ENCODE measurements at regions not wholly inside any gene's neighbourhood (a gene's known extent, or its start where the extent isn't known, plus 50 kb on each side); places are given as distances from the start of the nearest gene placed in this dataset.

DNA sequence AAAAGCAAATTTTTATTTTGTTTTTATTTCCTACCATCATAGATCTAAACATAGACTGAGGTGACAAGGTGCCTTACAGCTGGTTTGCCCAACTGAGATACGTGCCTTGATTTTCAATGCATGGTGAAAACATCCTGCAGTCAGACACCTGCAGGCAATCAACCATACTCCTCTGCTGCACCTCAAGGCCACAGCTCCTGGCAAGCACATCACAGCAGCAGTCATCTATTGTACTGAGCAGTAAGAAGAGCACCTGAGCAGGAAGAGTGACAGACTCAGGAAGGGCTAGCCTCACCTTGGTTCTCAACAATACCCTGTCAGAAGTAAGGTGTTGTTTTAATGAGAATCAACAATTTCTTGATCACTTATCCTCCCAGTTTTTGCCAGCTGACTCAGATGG is 1206.8 kb upstream of the NRXN1 start:
- Histone ChIP-seq H3K4me3 (ENCODE audit: low read length in 2 of 2) (no peak overlapping the region), H3K9ac (ENCODE audit: low read depth, low read length, poor library complexity) (no peak overlapping the region), H2AK5ac (ENCODE audit: low read depth, low read length) (no peak overlapping the region), H3K27ac (replicated peaks; ENCODE audit: low read length) (no peak overlapping the region), H3K4me1 (ENCODE audit: control insufficient read depth in 2 of 2, insufficient read depth in 1 of 2, low read depth in 1 of 2, low read length in 2 of 2) (no peaks in the 10 kb centered on the region), H3K79me1 (ENCODE audit: low read depth, low read length) (no peaks in the 10 kb centered on the region), H4K8ac (ENCODE audit: low read depth, low read length) (no peak overlapping the region), H3K27me3 (ENCODE audit: control insufficient read depth in 3 of 3, insufficient read depth in 3 of 3, low read depth in 1 of 3, low read length in 3 of 3) (no peaks in the 10 kb centered on the region), H2AFZ (ENCODE audit: low read length) (no peak overlapping the region), H2BK5ac (ENCODE audit: low read length) (no peak overlapping the region), H2BK15ac (ENCODE audit: low read length) (no peak overlapping the region), H3K4ac (ENCODE audit: low read length) (no peak overlapping the region), H2BK12ac (ENCODE audit: low read length) (no peak overlapping the region), H3K36me3 (replicated peaks in 1 of 2; ENCODE audit: control insufficient read depth in 2 of 2, insufficient read depth in 2 of 2, low read length in 2 of 2) (no peaks in the 10 kb centered on the region), H2BK120ac (ENCODE audit: low read depth, low read length) (no peak overlapping the region), H3K14ac (ENCODE audit: low read length) (no peak overlapping the region), H3K23ac (ENCODE audit: low read depth, low read length, poor library complexity) (no peak overlapping the region), H4K91ac (ENCODE audit: low read depth, low read length, poor library complexity) (no peak overlapping the region), H3K4me2 (ENCODE audit: insufficient read depth, low read length, poor library complexity, severe bottlenecking) (no peak overlapping the region), H3K18ac (ENCODE audit: low read length) (no peak overlapping the region), H3K9me3 (replicated peaks in 1 of 2; ENCODE audit: control insufficient read depth in 2 of 2, insufficient read depth in 1 of 2, low read depth in 1 of 2, low read length in 2 of 2) (no peaks in the 10 kb centered on the region)
- no peak for DNase-seq (ENCODE audit: low spot score)
- WGBS, 2 donors (ENCODE audit: extremely low coverage in 2 of 2, insufficient read length in 2 of 2, insufficient replicate concordance in 1 of 2): no CpG with 5 or more reads among the region's 1 CpG

DNA sequence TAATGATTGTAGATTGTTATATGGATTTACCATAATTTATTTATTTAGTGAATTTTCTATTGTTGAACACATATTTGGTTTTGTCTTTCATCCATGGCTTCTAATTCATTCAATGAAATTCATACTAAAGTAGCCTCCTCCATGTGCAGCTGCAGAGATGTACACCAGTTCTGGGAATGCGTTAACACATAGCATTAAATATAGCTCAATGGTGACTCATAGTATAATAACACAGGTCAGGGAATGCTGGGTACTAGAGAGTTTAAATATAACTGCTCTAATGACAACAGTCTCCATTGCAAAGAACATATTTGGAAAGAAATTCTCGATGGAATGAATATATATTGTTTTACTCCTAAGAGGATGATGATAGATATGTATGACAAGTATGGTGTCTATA is 1190.2 kb upstream of the NRXN1 start:
- no peaks in the 10 kb centered on the region for H3K9me3 ChIP-seq (replicated peaks in 1 of 2; ENCODE audit: control insufficient read depth in 2 of 2, insufficient read depth in 1 of 2, low read depth in 1 of 2, low read length in 2 of 2)
- no peak overlapping the region for H2AK5ac ChIP-seq (ENCODE audit: low read depth, low read length)
- H4K91ac ChIP-seq (ENCODE audit: low read depth, low read length, poor library complexity): no peak overlapping the region
- no peaks in the 10 kb centered on the region for H3K4me1 ChIP-seq (ENCODE audit: control insufficient read depth in 2 of 2, insufficient read depth in 1 of 2, low read depth in 1 of 2, low read length in 2 of 2)
- H3K23ac ChIP-seq (ENCODE audit: low read depth, low read length, poor library complexity): no peak overlapping the region
- H2BK12ac ChIP-seq (ENCODE audit: low read length): no peak overlapping the region
- no CpG with 5 or more reads among the region's 2 CpGs for WGBS, 2 donors (ENCODE audit: extremely low coverage in 2 of 2, insufficient read length in 2 of 2, insufficient replicate concordance in 1 of 2)
- no peak overlapping the region for H3K4me3 ChIP-seq (ENCODE audit: low read length in 2 of 2)
- DNase-seq (ENCODE audit: low spot score): no peak
- no peak overlapping the region for H2BK15ac ChIP-seq (ENCODE audit: low read length)
- H2BK5ac ChIP-seq (ENCODE audit: low read length): no peak overlapping the region
- H3K27ac ChIP-seq (replicated peaks; ENCODE audit: low read length): no peak overlapping the region
- no peak overlapping the region for H3K4me2 ChIP-seq (ENCODE audit: insufficient read depth, low read length, poor library complexity, severe bottlenecking)
- no peaks in the 10 kb centered on the region for H3K79me1 ChIP-seq (ENCODE audit: low read depth, low read length)
- no peak overlapping the region for H2BK120ac ChIP-seq (ENCODE audit: low read depth, low read length)
- H3K14ac ChIP-seq (ENCODE audit: low read length): no peak overlapping the region
- no peak overlapping the region for H3K9ac ChIP-seq (ENCODE audit: low read depth, low read length, poor library complexity)
- H2AFZ ChIP-seq (ENCODE audit: low read length): no peak overlapping the region
- H3K4ac ChIP-seq (ENCODE audit: low read length): no peak overlapping the region
- H4K8ac ChIP-seq (ENCODE audit: low read depth, low read length): no peak overlapping the region
- no peaks in the 10 kb centered on the region for H3K36me3 ChIP-seq (replicated peaks in 1 of 2; ENCODE audit: control insufficient read depth in 2 of 2, insufficient read depth in 2 of 2, low read length in 2 of 2)
- H3K18ac ChIP-seq (ENCODE audit: low read length): no peak overlapping the region
- H3K27me3 ChIP-seq (ENCODE audit: control insufficient read depth in 3 of 3, insufficient read depth in 3 of 3, low read depth in 1 of 3, low read length in 3 of 3): no peaks in the 10 kb centered on the region

DNA sequence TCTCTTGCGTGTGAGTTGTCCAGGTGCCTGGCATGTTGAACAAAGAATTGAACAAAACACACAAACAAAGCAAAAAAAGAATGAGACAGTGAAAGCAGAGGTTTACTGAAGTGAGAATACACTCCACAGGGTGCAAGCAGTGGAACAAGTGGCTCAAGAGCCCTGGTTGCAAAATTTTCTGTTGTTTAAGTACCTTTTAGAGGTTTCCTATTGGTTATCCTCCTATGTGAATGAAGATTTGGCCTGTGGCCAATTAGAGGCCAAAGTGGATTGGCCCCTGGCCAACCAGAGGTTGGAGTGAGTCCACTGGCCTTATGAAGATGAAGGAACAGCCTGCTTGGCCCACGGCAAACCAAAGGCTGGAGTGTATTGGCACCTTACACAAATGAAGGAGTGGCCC is 1188.5 kb upstream of the NRXN1 start:
- H3K14ac ChIP-seq (ENCODE audit: low read length): no peak overlapping the region
- H3K4me3 ChIP-seq (ENCODE audit: low read length in 2 of 2): peak overlapping the region in 1 of 2 donors; percentile 55
- H4K8ac ChIP-seq (ENCODE audit: low read depth, low read length): no peak overlapping the region
- no peaks in the 10 kb centered on the region for H3K4me1 ChIP-seq (ENCODE audit: control insufficient read depth in 2 of 2, insufficient read depth in 1 of 2, low read depth in 1 of 2, low read length in 2 of 2)
- no peak overlapping the region for H3K18ac ChIP-seq (ENCODE audit: low read length)
- no peak overlapping the region for H3K4ac ChIP-seq (ENCODE audit: low read length)
- H3K36me3 ChIP-seq (replicated peaks in 1 of 2; ENCODE audit: control insufficient read depth in 2 of 2, insufficient read depth in 2 of 2, low read length in 2 of 2): no peaks in the 10 kb centered on the region
- H3K4me2 ChIP-seq (ENCODE audit: insufficient read depth, low read length, poor library complexity, severe bottlenecking): no peak overlapping the region
- no peak overlapping the region for H4K91ac ChIP-seq (ENCODE audit: low read depth, low read length, poor library complexity)
- no peak overlapping the region for H3K27ac ChIP-seq (replicated peaks; ENCODE audit: low read length)
- no peak overlapping the region for H2BK15ac ChIP-seq (ENCODE audit: low read length)
- no peak overlapping the region for H3K9ac ChIP-seq (ENCODE audit: low read depth, low read length, poor library complexity)
- no peak overlapping the region for H2BK120ac ChIP-seq (ENCODE audit: low read depth, low read length)
- H3K23ac ChIP-seq (ENCODE audit: low read depth, low read length, poor library complexity): no peak overlapping the region
- H3K27me3 ChIP-seq (ENCODE audit: control insufficient read depth in 3 of 3, insufficient read depth in 3 of 3, low read depth in 1 of 3, low read length in 3 of 3): no peaks in the 10 kb centered on the region
- no peak overlapping the region for H2AFZ ChIP-seq (ENCODE audit: low read length)
- no peaks in the 10 kb centered on the region for H3K79me1 ChIP-seq (ENCODE audit: low read depth, low read length)
- no peak overlapping the region for H2BK12ac ChIP-seq (ENCODE audit: low read length)
- WGBS, 2 donors (ENCODE audit: extremely low coverage in 2 of 2, insufficient read length in 2 of 2, insufficient replicate concordance in 1 of 2): no CpG with 5 or more reads among the region's 2 CpGs
- DNase-seq (ENCODE audit: low spot score): no peak
- no peak overlapping the region for H2AK5ac ChIP-seq (ENCODE audit: low read depth, low read length)
- no peak overlapping the region for H2BK5ac ChIP-seq (ENCODE audit: low read length)
- H3K9me3 ChIP-seq (replicated peaks in 1 of 2; ENCODE audit: control insufficient read depth in 2 of 2, insufficient read depth in 1 of 2, low read depth in 1 of 2, low read length in 2 of 2): no peaks in the 10 kb centered on the region

DNA sequence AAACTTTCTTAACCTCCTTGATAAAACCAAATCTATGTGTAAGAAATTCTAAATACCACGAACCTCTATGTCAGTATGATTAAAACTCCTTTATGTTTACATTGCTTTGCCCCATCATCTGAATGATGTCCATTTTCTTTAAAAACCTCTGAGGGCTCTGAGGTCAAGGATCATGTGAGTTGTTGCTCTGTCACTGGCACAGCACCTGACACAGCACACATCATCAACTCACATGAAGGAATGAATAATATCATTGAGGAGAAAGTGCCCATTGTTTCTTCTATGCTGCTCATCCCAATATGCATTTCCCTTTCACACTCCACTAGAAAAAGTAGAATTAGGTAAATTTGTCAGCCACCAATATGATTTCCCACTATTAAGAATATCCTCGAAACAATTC is 1178.7 kb upstream of the NRXN1 start:
- Histone ChIP-seq H2AK5ac (ENCODE audit: low read depth, low read length) (no peak overlapping the region), H3K4me2 (ENCODE audit: insufficient read depth, low read length, poor library complexity, severe bottlenecking) (no peak overlapping the region), H2BK12ac (ENCODE audit: low read length) (no peak overlapping the region), H3K4me1 (ENCODE audit: control insufficient read depth in 2 of 2, insufficient read depth in 1 of 2, low read depth in 1 of 2, low read length in 2 of 2) (no peaks in the 10 kb centered on the region), H2BK120ac (ENCODE audit: low read depth, low read length) (no peak overlapping the region), H3K79me1 (ENCODE audit: low read depth, low read length) (no peaks in the 10 kb centered on the region), H3K36me3 (replicated peaks in 1 of 2; ENCODE audit: control insufficient read depth in 2 of 2, insufficient read depth in 2 of 2, low read length in 2 of 2) (no peaks in the 10 kb centered on the region), H4K91ac (ENCODE audit: low read depth, low read length, poor library complexity) (no peak overlapping the region), H2AFZ (ENCODE audit: low read length) (no peak overlapping the region), H3K4ac (ENCODE audit: low read length) (no peak overlapping the region), H3K18ac (ENCODE audit: low read length) (no peak overlapping the region), H3K27me3 (ENCODE audit: control insufficient read depth in 3 of 3, insufficient read depth in 3 of 3, low read depth in 1 of 3, low read length in 3 of 3) (no peaks in the 10 kb centered on the region), H3K14ac (ENCODE audit: low read length) (no peak overlapping the region), H3K27ac (replicated peaks; ENCODE audit: low read length) (no peak overlapping the region), H3K4me3 (ENCODE audit: low read length in 2 of 2) (no peak overlapping the region), H3K9me3 (replicated peaks in 1 of 2; ENCODE audit: control insufficient read depth in 2 of 2, insufficient read depth in 1 of 2, low read depth in 1 of 2, low read length in 2 of 2) (no peaks in the 10 kb centered on the region), H3K23ac (ENCODE audit: low read depth, low read length, poor library complexity) (no peak overlapping the region), H4K8ac (ENCODE audit: low read depth, low read length) (no peak overlapping the region), H3K9ac (ENCODE audit: low read depth, low read length, poor library complexity) (no peak overlapping the region), H2BK5ac (ENCODE audit: low read length) (no peak overlapping the region), H2BK15ac (ENCODE audit: low read length) (no peak overlapping the region)
- WGBS, 2 donors (ENCODE audit: extremely low coverage in 2 of 2, insufficient read length in 2 of 2, insufficient replicate concordance in 1 of 2): no CpG with 5 or more reads among the region's 2 CpGs
- DNase-seq (ENCODE audit: low spot score): no peak

All from neuronal stem cell (in vitro differentiated cells).